ENCODE measurements at regions not wholly inside any gene's neighbourhood (a gene's known extent, or its start where the extent isn't known, plus 50 kb on each side); places are given as distances from the start of the nearest gene placed in this dataset.

GRCh38 chr5:53825016-53825415 is 264.6 kb downstream of the NDUFS4 start:
- Histone ChIP-seq H4K20me1 (ENCODE audit: control insufficient read depth, insufficient read depth, low read length, poor library complexity, severe bottlenecking) (no peaks in the 10 kb centered on the region), H3K27me3 (replicated peaks in 1 of 4; ENCODE audit: control extremely low read depth in 1 of 4, control insufficient read depth in 3 of 4, insufficient read depth in 4 of 4, low read length in 3 of 4) (no peaks in the 10 kb centered on the region), H3K27ac (ENCODE audit: low read length in 2 of 2) (no peak overlapping the region), H3K79me2 (ENCODE audit: control insufficient read depth, insufficient read depth, low read length) (no peaks in the 10 kb centered on the region), H3K4me2 (replicated peaks; ENCODE audit: low read depth, low read length, poor library complexity, severe bottlenecking) (no peak overlapping the region), H3K9ac (ENCODE audit: low read length) (no peak overlapping the region), H3K4me3 (ENCODE audit: control extremely low read depth in 1 of 5, extremely low read depth in 1 of 5, insufficient read depth in 1 of 5, low read depth in 2 of 5, low read length in 4 of 5) (no peak overlapping the region), H3K9me3 (ENCODE audit: control extremely low read depth in 1 of 3, control insufficient read depth in 2 of 3, insufficient read depth in 1 of 3, low read length in 2 of 3) (no peaks in the 10 kb centered on the region), H3K4me1 (ENCODE audit: control insufficient read depth in 2 of 2, insufficient read depth in 2 of 2, low read length in 2 of 2) (no peaks in the 10 kb centered on the region), H2AFZ (ENCODE audit: insufficient read depth, low read depth, low read length, poor library complexity, severe bottlenecking) (no peak overlapping the region), H3K36me3 (replicated peaks in 1 of 2; ENCODE audit: control extremely low read depth in 1 of 2, control insufficient read depth in 1 of 2, extremely low read depth in 1 of 2, insufficient read depth in 2 of 2, low read length in 1 of 2) (no peaks in the 10 kb centered on the region)
- H3K9me3 Mint-ChIP-seq (ENCODE audit: insufficient read depth) = no peaks in the 10 kb centered on the region
- intact Hi-C loops (cut with micrococcal nuclease) = no loop called here
- no peak overlapping the region for H3K27ac Mint-ChIP-seq
- ChIA-PET POLR2A (no interaction called here), CTCF (no interaction called here)
- H3K4me1 Mint-ChIP-seq = no peaks in the 10 kb centered on the region
- H3K27me3 Mint-ChIP-seq = no peaks in the 10 kb centered on the region
- DNase-seq (no peak), ATAC-seq (ENCODE audit: low read depth) (no peak)
- H3K4me3 Mint-ChIP-seq = no peak overlapping the region
- TF ChIP-seq EZH2 (IDR thresholded peaks at IDR 0.05; ENCODE audit: borderline replicate concordance, insufficient read depth, low read depth, low read length, poor library complexity, severe bottlenecking) (no peak), CTCF (IDR thresholded peaks at IDR 0.05) (no peak)
- 80% methylated on average over 1 of the region's 5 CpGs for WGBS (ENCODE audit: insufficient coverage)

GRCh38 chr5:53825926-53826325 is 265.5 kb downstream of the NDUFS4 start:
- ChIA-PET CTCF (no interaction called here), POLR2A (no interaction called here)
- Histone ChIP-seq H3K4me3 (ENCODE audit: control extremely low read depth in 1 of 5, extremely low read depth in 1 of 5, insufficient read depth in 1 of 5, low read depth in 2 of 5, low read length in 4 of 5) (no peak overlapping the region), H3K4me1 (ENCODE audit: control insufficient read depth in 2 of 2, insufficient read depth in 2 of 2, low read length in 2 of 2) (no peaks in the 10 kb centered on the region), H3K36me3 (replicated peaks in 1 of 2; ENCODE audit: control extremely low read depth in 1 of 2, control insufficient read depth in 1 of 2, extremely low read depth in 1 of 2, insufficient read depth in 2 of 2, low read length in 1 of 2) (no peaks in the 10 kb centered on the region), H3K79me2 (ENCODE audit: control insufficient read depth, insufficient read depth, low read length) (no peaks in the 10 kb centered on the region), H3K27me3 (replicated peaks in 1 of 4; ENCODE audit: control extremely low read depth in 1 of 4, control insufficient read depth in 3 of 4, insufficient read depth in 4 of 4, low read length in 3 of 4) (no peaks in the 10 kb centered on the region), H2AFZ (ENCODE audit: insufficient read depth, low read depth, low read length, poor library complexity, severe bottlenecking) (no peak overlapping the region), H3K9me3 (ENCODE audit: control extremely low read depth in 1 of 3, control insufficient read depth in 2 of 3, insufficient read depth in 1 of 3, low read length in 2 of 3) (peaks cover 0 to 4% (median 0%) of the 10 kb centered on the region in 3 donors), H3K4me2 (replicated peaks; ENCODE audit: low read depth, low read length, poor library complexity, severe bottlenecking) (no peak overlapping the region), H3K27ac (ENCODE audit: low read length in 2 of 2) (no peak overlapping the region), H4K20me1 (ENCODE audit: control insufficient read depth, insufficient read depth, low read length, poor library complexity, severe bottlenecking) (no peaks in the 10 kb centered on the region), H3K9ac (ENCODE audit: low read length) (no peak overlapping the region)
- Mint-ChIP-seq H3K27ac (no peak overlapping the region), H3K27me3 (no peaks in the 10 kb centered on the region), H3K4me1 (no peaks in the 10 kb centered on the region), H3K4me3 (no peak overlapping the region), H3K9me3 (ENCODE audit: insufficient read depth) (no peaks in the 10 kb centered on the region)
- intact Hi-C loops (cut with micrococcal nuclease) = no loop called here
- DNase-seq = no peak
- no peak for ATAC-seq (ENCODE audit: low read depth)
- TF ChIP-seq EZH2 (IDR thresholded peaks at IDR 0.05; ENCODE audit: borderline replicate concordance, insufficient read depth, low read depth, low read length, poor library complexity, severe bottlenecking) (no peak), CTCF (IDR thresholded peaks at IDR 0.05) (no peak)
- WGBS (ENCODE audit: insufficient coverage) = no CpG with 5 or more reads among the region's 2 CpGs

Data from B cell (primary cell).